ENCODE measurements at regions not wholly inside any gene's neighbourhood (a gene's known extent, or its start where the extent isn't known, plus 50 kb on each side); places are given as distances from the start of the nearest gene placed in this dataset.

- Histone ChIP-seq H3K27ac (ENCODE audit: low read length) (no peak overlapping the region), H3K4me3 (ENCODE audit: low read length) (no peak overlapping the region), H3K36me3 (ENCODE audit: control insufficient read depth, insufficient read depth, low read length) (no peaks in the 10 kb centered on the region), H3K27me3 (ENCODE audit: control insufficient read depth, insufficient read depth, low read length) (peaks cover 5% of the 10 kb centered on the region), H3K4me1 (ENCODE audit: control insufficient read depth, insufficient read depth, low read length) (no peaks in the 10 kb centered on the region), H3K9me3 (ENCODE audit: control insufficient read depth, low read depth, low read length) (no peaks in the 10 kb centered on the region)
- no peak for DNase-seq
These were observed 318.4 kb downstream of the NSG2 start for GRCh38 chr5:174363934-174364333.

GRCh38 chr5:174364676-174365075 is 319.2 kb downstream of the NSG2 start:
- Histone ChIP-seq H3K9me3 (ENCODE audit: control insufficient read depth, low read depth, low read length) (no peaks in the 10 kb centered on the region), H3K4me1 (ENCODE audit: control insufficient read depth, insufficient read depth, low read length) (no peaks in the 10 kb centered on the region), H3K27ac (ENCODE audit: low read length) (no peak overlapping the region), H3K27me3 (ENCODE audit: control insufficient read depth, insufficient read depth, low read length) (peaks cover 5% of the 10 kb centered on the region), H3K36me3 (ENCODE audit: control insufficient read depth, insufficient read depth, low read length) (no peaks in the 10 kb centered on the region), H3K4me3 (ENCODE audit: low read length) (no peak overlapping the region)
- DNase-seq, result no peak
- WGBS (ENCODE audit: insufficient coverage, low lambda C conversion rate), result 100% methylated on average over 1 of the region's 2 CpGs

GRCh38 chr5:174371600-174372094 is 326.1 kb downstream of the NSG2 start:
- no peaks in the 10 kb centered on the region for H3K36me3 ChIP-seq (ENCODE audit: control insufficient read depth, insufficient read depth, low read length)
- H3K4me3 ChIP-seq (ENCODE audit: low read length), result no peak overlapping the region
- no peaks in the 10 kb centered on the region for H3K9me3 ChIP-seq (ENCODE audit: control insufficient read depth, low read depth, low read length)
- WGBS (ENCODE audit: insufficient coverage, low lambda C conversion rate), result no CpG with 5 or more reads among the region's 10 CpGs
- DNase-seq, result no peak
- no peak overlapping the region for H3K27ac ChIP-seq (ENCODE audit: low read length)
- peaks cover 4% of the 10 kb centered on the region for H3K27me3 ChIP-seq (ENCODE audit: control insufficient read depth, insufficient read depth, low read length)
- H3K4me1 ChIP-seq (ENCODE audit: control insufficient read depth, insufficient read depth, low read length), result no peaks in the 10 kb centered on the region

GRCh38 chr5:174374206-174374605 is 328.7 kb downstream of the NSG2 start:
- Histone ChIP-seq H3K4me1 (ENCODE audit: control insufficient read depth, insufficient read depth, low read length) (no peaks in the 10 kb centered on the region), H3K36me3 (ENCODE audit: control insufficient read depth, insufficient read depth, low read length) (no peaks in the 10 kb centered on the region), H3K27me3 (ENCODE audit: control insufficient read depth, insufficient read depth, low read length) (peaks cover 11% of the 10 kb centered on the region), H3K27ac (ENCODE audit: low read length) (no peak overlapping the region), H3K4me3 (ENCODE audit: low read length) (no peak overlapping the region), H3K9me3 (ENCODE audit: control insufficient read depth, low read depth, low read length) (no peaks in the 10 kb centered on the region)
- DNase-seq, result no peak
- no CpG with 5 or more reads among the region's 8 CpGs for WGBS (ENCODE audit: insufficient coverage, low lambda C conversion rate)

- H3K4me3 ChIP-seq (ENCODE audit: low read length), result no peak overlapping the region
- no peaks in the 10 kb centered on the region for H3K4me1 ChIP-seq (ENCODE audit: control insufficient read depth, insufficient read depth, low read length)
- H3K9me3 ChIP-seq (ENCODE audit: control insufficient read depth, low read depth, low read length), result no peaks in the 10 kb centered on the region
- DNase-seq, result no peak
- H3K36me3 ChIP-seq (ENCODE audit: control insufficient read depth, insufficient read depth, low read length), result no peaks in the 10 kb centered on the region
- H3K27ac ChIP-seq (ENCODE audit: low read length), result no peak overlapping the region
- no CpG with 5 or more reads among the region's 4 CpGs for WGBS (ENCODE audit: insufficient coverage, low lambda C conversion rate)
- peaks cover 11% of the 10 kb centered on the region for H3K27me3 ChIP-seq (ENCODE audit: control insufficient read depth, insufficient read depth, low read length)
These were observed 330.6 kb downstream of the NSG2 start for GRCh38 chr5:174376056-174376455.

GRCh38 chr5:174376726-174377373 is 331.3 kb downstream of the NSG2 start:
- no peaks in the 10 kb centered on the region for H3K36me3 ChIP-seq (ENCODE audit: control insufficient read depth, insufficient read depth, low read length)
- H3K9me3 ChIP-seq (ENCODE audit: control insufficient read depth, low read depth, low read length), result no peaks in the 10 kb centered on the region
- no peaks in the 10 kb centered on the region for H3K4me1 ChIP-seq (ENCODE audit: control insufficient read depth, insufficient read depth, low read length)
- H3K27ac ChIP-seq (ENCODE audit: low read length), result no peak overlapping the region
- WGBS (ENCODE audit: insufficient coverage, low lambda C conversion rate), result 79% methylated on average over 6 of the region's 6 CpGs
- no peak for DNase-seq
- peaks cover 10% of the 10 kb centered on the region for H3K27me3 ChIP-seq (ENCODE audit: control insufficient read depth, insufficient read depth, low read length)
- no peak overlapping the region for H3K4me3 ChIP-seq (ENCODE audit: low read length)

- WGBS (ENCODE audit: insufficient coverage, low lambda C conversion rate), result no CpG with 5 or more reads among the region's 4 CpGs
- Histone ChIP-seq H3K4me3 (ENCODE audit: low read length) (no peak overlapping the region), H3K27ac (ENCODE audit: low read length) (no peak overlapping the region), H3K9me3 (ENCODE audit: control insufficient read depth, low read depth, low read length) (no peaks in the 10 kb centered on the region), H3K27me3 (ENCODE audit: control insufficient read depth, insufficient read depth, low read length) (peaks cover 6% of the 10 kb centered on the region), H3K4me1 (ENCODE audit: control insufficient read depth, insufficient read depth, low read length) (peaks cover 3% of the 10 kb centered on the region), H3K36me3 (ENCODE audit: control insufficient read depth, insufficient read depth, low read length) (no peaks in the 10 kb centered on the region)
- no peak for DNase-seq
These were observed 332.8 kb downstream of the NSG2 start for GRCh38 chr5:174378121-174378874.

GRCh38 chr5:174380311-174380710 is 334.8 kb downstream of the NSG2 start:
- Histone ChIP-seq H3K27me3 (ENCODE audit: control insufficient read depth, insufficient read depth, low read length) (peaks cover 6% of the 10 kb centered on the region), H3K27ac (ENCODE audit: low read length) (no peak overlapping the region), H3K4me3 (ENCODE audit: low read length) (no peak overlapping the region), H3K36me3 (ENCODE audit: control insufficient read depth, insufficient read depth, low read length) (no peaks in the 10 kb centered on the region), H3K4me1 (ENCODE audit: control insufficient read depth, insufficient read depth, low read length) (peaks cover 3% of the 10 kb centered on the region), H3K9me3 (ENCODE audit: control insufficient read depth, low read depth, low read length) (no peaks in the 10 kb centered on the region)
- DNase-seq, result no peak
- 83% methylated on average over 2 of the region's 2 CpGs for WGBS (ENCODE audit: insufficient coverage, low lambda C conversion rate)

- WGBS (ENCODE audit: insufficient coverage, low lambda C conversion rate), result 60% methylated on average over 1 of the region's 4 CpGs
- no peaks in the 10 kb centered on the region for H3K36me3 ChIP-seq (ENCODE audit: control insufficient read depth, insufficient read depth, low read length)
- no peak overlapping the region for H3K27ac ChIP-seq (ENCODE audit: low read length)
- H3K9me3 ChIP-seq (ENCODE audit: control insufficient read depth, low read depth, low read length), result no peaks in the 10 kb centered on the region
- H3K27me3 ChIP-seq (ENCODE audit: control insufficient read depth, insufficient read depth, low read length), result peaks cover 6% of the 10 kb centered on the region
- peaks cover 3% of the 10 kb centered on the region for H3K4me1 ChIP-seq (ENCODE audit: control insufficient read depth, insufficient read depth, low read length)
- DNase-seq, result no peak
- no peak overlapping the region for H3K4me3 ChIP-seq (ENCODE audit: low read length)
These were observed 335.7 kb downstream of the NSG2 start for GRCh38 chr5:174381241-174381640.

GRCh38 chr5:174383210-174384167 is 338.0 kb downstream of the NSG2 start:
- 60% methylated on average over 1 of the region's 3 CpGs for WGBS (ENCODE audit: insufficient coverage, low lambda C conversion rate)
- Histone ChIP-seq H3K27me3 (ENCODE audit: control insufficient read depth, insufficient read depth, low read length) (peaks cover 4% of the 10 kb centered on the region), H3K36me3 (ENCODE audit: control insufficient read depth, insufficient read depth, low read length) (no peaks in the 10 kb centered on the region), H3K4me3 (ENCODE audit: low read length) (no peak overlapping the region), H3K4me1 (ENCODE audit: control insufficient read depth, insufficient read depth, low read length) (peaks cover 3% of the 10 kb centered on the region), H3K27ac (ENCODE audit: low read length) (no peak overlapping the region), H3K9me3 (ENCODE audit: control insufficient read depth, low read depth, low read length) (no peaks in the 10 kb centered on the region)
- DNase-seq, result no peak
